GM23248 (cell line): ENCODE measurements at regions not wholly inside any gene's neighbourhood (a gene's known extent, or its start where the extent isn't known, plus 50 kb on each side); places are given as distances from the start of the nearest gene placed in this dataset.

Experiments
- DNase-seq: peaks from one replicate; pipeline ENCODE4 v3.0.0-alpha.2; 2015
- H2AFZ ChIP-seq: fragments of 200-600 bp; sonication (generic); 2 replicates; pipeline ENCODE4 v1.6.1; 2016; ENCODE audit warnings: antibody characterized with exemption
- H3F3A ChIP-seq: fragments of 200-600 bp; sonication (generic); 2 replicates; pipeline ENCODE4 v1.6.1; 2016; ENCODE audit warnings: mild to moderate bottlenecking, antibody characterized with exemption, mixed run types; ENCODE audit not compliant: insufficient read depth
- H3K27ac ChIP-seq: fragments of 200-600 bp; sonication (generic); 2 replicates; pipeline ENCODE4 v1.5.1; 2016; ENCODE audit warnings: mild to moderate bottlenecking
- H3K27me3 ChIP-seq: fragments of 200-600 bp; sonication (generic); replicated peaks from 2 replicates; pipeline ENCODE4 v1.6.1; 2016; ENCODE audit warnings: mild to moderate bottlenecking; ENCODE audit not compliant: insufficient read depth
- H3K36me3 ChIP-seq: fragments of 200-600 bp; sonication (generic); 2 replicates; pipeline ENCODE4 v1.6.1; 2016; ENCODE audit warnings: low read depth, mild to moderate bottlenecking
- H3K4me1 ChIP-seq: fragments of 200-600 bp; sonication (generic); 2 replicates; pipeline ENCODE4 v1.6.1; 2016; ENCODE audit warnings: mild to moderate bottlenecking; ENCODE audit not compliant: insufficient read depth
- H3K4me2 ChIP-seq: fragments of 200-600 bp; sonication (generic); one replicate; pipeline ENCODE4 v1.6.1; 2016; ENCODE audit warnings: mild to moderate bottlenecking; ENCODE audit not compliant: unreplicated experiment
- H3K4me3 ChIP-seq: fragments of 200-600 bp; sonication (generic); 2 replicates; pipeline ENCODE4 v1.5.1; 2016; ENCODE audit warnings: mild to moderate bottlenecking
- H3K79me2 ChIP-seq: fragments of 200-600 bp; sonication (generic); 2 replicates; pipeline ENCODE4 v1.6.1; 2016; ENCODE audit warnings: mild to moderate bottlenecking; ENCODE audit not compliant: insufficient read depth
- H3K9ac ChIP-seq: fragments of 200-600 bp; sonication (generic); 2 replicates; pipeline ENCODE4 v1.6.1; 2016; ENCODE audit warnings: mild to moderate bottlenecking
- H3K9me2 ChIP-seq: fragments of 200-600 bp; sonication (generic); 2 replicates; pipeline ENCODE4 v1.6.1; 2016; ENCODE audit warnings: mixed run types, mild to moderate bottlenecking, moderate library complexity; ENCODE audit not compliant: insufficient read depth
- H3K9me3 ChIP-seq: fragments of 200-600 bp; sonication (generic); one replicate; pipeline ENCODE4 v1.6.1; 2017; ENCODE audit warnings: low read depth
- H4K20me1 ChIP-seq: fragments of 200-600 bp; sonication (generic); 2 replicates; pipeline ENCODE4 v1.6.0; 2016; ENCODE audit not compliant: insufficient read depth
- EZH2 ChIP-seq: fragments of 200-600 bp; sonication (generic); IDR thresholded peaks from 2 replicates; pipeline ENCODE4 v1.6.1; 2018; ENCODE audit warnings: antibody characterized with exemption, mild to moderate bottlenecking; ENCODE audit not compliant: insufficient read depth, poor library complexity, severe bottlenecking
- EZH2phosphoT487 ChIP-seq: fragments of 200-600 bp; sonication (generic); IDR thresholded peaks from 2 replicates; pipeline ENCODE4 v1.6.1; 2018; ENCODE audit warnings: antibody characterized with exemption, moderate library complexity, mild to moderate bottlenecking, low read depth; ENCODE audit not compliant: insufficient read depth
- WGBS, 2 experiments: methylation state at CpG; one replicate each; pipeline ENCODE4 v1.1.6; 2015 to 2017; ENCODE audit warnings: low lambda C conversion rate in 2 of 2, low coverage in 1 of 2; ENCODE audit errors: missing lambda C conversion rate in 2 of 2; 5-methylcytosine and 5-hydroxymethylcytosine counted together
- in situ Hi-C: fragments of 300-500 bp; cut with MboI; formaldehyde crosslinking; loops from 2 replicates; pipeline ENCODE4 v1.15.0; 2020

- H2AFZ ChIP-seq: peak overlapping the region; percentile 10; the same call in 1 of the 2 replicates
- H3K79me2 ChIP-seq: no peaks in the 10 kb centered on the region
- no peaks in the 10 kb centered on the region for H3F3A ChIP-seq
- DNase-seq: no peak
- H3K9me2 ChIP-seq: no peaks in the 10 kb centered on the region
- TF ChIP-seq EZH2 (no peak), EZH2phosphoT487 (no peak)
- no peaks in the 10 kb centered on the region for H3K36me3 ChIP-seq
- H3K4me2 ChIP-seq: no peak overlapping the region
- H3K9me3 ChIP-seq: no peaks in the 10 kb centered on the region
- H3K27ac ChIP-seq: no peak overlapping the region
- WGBS, 2 experiments: 9 to 13% methylated on average over 3 of the region's 3 CpGs
- H3K4me3 ChIP-seq: no peak overlapping the region
- H3K9ac ChIP-seq: no peak overlapping the region
- H4K20me1 ChIP-seq: no peaks in the 10 kb centered on the region
- no peaks in the 10 kb centered on the region for H3K4me1 ChIP-seq
- in situ Hi-C loops: no loop called here
- H3K27me3 ChIP-seq: no peaks in the 10 kb centered on the region
Observed at GRCh38 chr5:87170799-87171198, 96.9 kb upstream of the RASA1 start.

GRCh38 chr5:87182649-87183048 is 85.0 kb upstream of the RASA1 start:
- no peaks in the 10 kb centered on the region for H3K9me3 ChIP-seq
- H3K36me3 ChIP-seq: no peaks in the 10 kb centered on the region
- H3K9me2 ChIP-seq: no peaks in the 10 kb centered on the region
- TF ChIP-seq EZH2 (no peak), EZH2phosphoT487 (no peak)
- H3K9ac ChIP-seq: no peak overlapping the region
- H3K4me3 ChIP-seq: no peak overlapping the region
- no peak for DNase-seq
- no peak overlapping the region for H3K4me2 ChIP-seq
- no peak overlapping the region for H3K27ac ChIP-seq
- H2AFZ ChIP-seq: peak overlapping the region; percentile 63
- WGBS, 2 experiments: 46 to 50% methylated on average over 4 of the region's 4 CpGs
- H3K79me2 ChIP-seq: no peaks in the 10 kb centered on the region
- in situ Hi-C loops: no loop called here
- H3F3A ChIP-seq: no peaks in the 10 kb centered on the region
- H4K20me1 ChIP-seq: no peaks in the 10 kb centered on the region
- no peaks in the 10 kb centered on the region; the same call in 1 of the 2 replicates for H3K4me1 ChIP-seq
- H3K27me3 ChIP-seq: no peaks in the 10 kb centered on the region

DNA sequence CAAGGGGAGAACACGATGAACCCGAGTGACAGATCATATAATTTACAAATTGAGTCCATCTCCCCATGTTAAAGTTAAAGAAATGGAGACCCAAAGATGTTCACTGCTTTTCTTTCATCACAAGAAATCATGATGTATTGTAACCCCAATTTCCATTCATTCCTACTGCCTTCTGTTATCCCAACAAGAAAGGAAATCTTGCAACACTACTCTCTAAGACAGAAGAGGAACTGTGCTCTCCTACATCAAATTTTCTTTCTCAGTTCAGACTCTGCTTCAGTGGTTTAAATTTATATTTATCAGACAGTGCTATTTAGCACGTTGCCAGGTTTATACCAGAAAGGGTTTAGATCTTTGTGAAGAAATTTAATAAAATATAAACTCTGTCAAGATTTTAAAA is 83.8 kb upstream of the RASA1 start:
- no peak for DNase-seq
- Histone ChIP-seq H3K9me3 (no peaks in the 10 kb centered on the region), H3K9ac (no peak overlapping the region), H4K20me1 (no peaks in the 10 kb centered on the region), H3K4me3 (no peak overlapping the region), H3K79me2 (no peaks in the 10 kb centered on the region), H3F3A (no peaks in the 10 kb centered on the region), H3K36me3 (no peaks in the 10 kb centered on the region), H2AFZ (no peak overlapping the region), H3K4me1 (no peaks in the 10 kb centered on the region; the same call in 1 of the 2 replicates), H3K27ac (no peak overlapping the region), H3K27me3 (no peaks in the 10 kb centered on the region), H3K9me2 (no peaks in the 10 kb centered on the region), H3K4me2 (no peak overlapping the region)
- in situ Hi-C loops: no loop called here
- WGBS, 2 experiments: 93 to 94% methylated on average over 3 of the region's 3 CpGs
- TF ChIP-seq EZH2phosphoT487: no peak
- TF ChIP-seq EZH2: no peak

GRCh38 chr5:87184605-87185004 is 83.1 kb upstream of the RASA1 start:
- Histone ChIP-seq H3K79me2 (no peaks in the 10 kb centered on the region), H3K9ac (no peak overlapping the region), H3K27ac (no peak overlapping the region), H3K4me3 (no peak overlapping the region), H3K36me3 (no peaks in the 10 kb centered on the region), H3K27me3 (no peaks in the 10 kb centered on the region), H3K9me2 (no peaks in the 10 kb centered on the region), H4K20me1 (no peaks in the 10 kb centered on the region), H3K4me1 (no peaks in the 10 kb centered on the region; the same call in 1 of the 2 replicates), H2AFZ (no peak overlapping the region), H3K4me2 (no peak overlapping the region), H3F3A (no peaks in the 10 kb centered on the region), H3K9me3 (no peaks in the 10 kb centered on the region)
- no peak for DNase-seq
- in situ Hi-C loops: no loop called here
- no peak for TF ChIP-seq EZH2
- no peak for TF ChIP-seq EZH2phosphoT487
- WGBS, 2 experiments: 94 to 95% methylated on average over 5 of the region's 5 CpGs

- Histone ChIP-seq H4K20me1 (no peaks in the 10 kb centered on the region), H3K27ac (no peak overlapping the region), H3K9ac (no peak overlapping the region), H3K27me3 (no peaks in the 10 kb centered on the region), H3K36me3 (no peaks in the 10 kb centered on the region), H3F3A (no peaks in the 10 kb centered on the region), H3K4me1 (no peaks in the 10 kb centered on the region; the same call in 1 of the 2 replicates), H3K4me2 (no peak overlapping the region), H3K79me2 (no peaks in the 10 kb centered on the region), H3K4me3 (no peak overlapping the region), H3K9me2 (no peaks in the 10 kb centered on the region), H3K9me3 (no peaks in the 10 kb centered on the region), H2AFZ (no peak overlapping the region)
- in situ Hi-C loops: no loop called here
- no peak for TF ChIP-seq EZH2
- no peak for TF ChIP-seq EZH2phosphoT487
- DNase-seq: no peak
- 56 to 72% methylated on average over 3 of the region's 3 CpGs for WGBS, 2 experiments
Observed at GRCh38 chr5:87185838-87186237, 81.8 kb upstream of the RASA1 start.
